OCI-LY7 (cell line): ENCODE measurements at regions not wholly inside any gene's neighbourhood (a gene's known extent, or its start where the extent isn't known, plus 50 kb on each side); places are given as distances from the start of the nearest gene placed in this dataset.

ENCODE experiments used
- BruUV-seq: library from RNA; stranded (reverse); fragments of 400-500 nt; replicated peaks from 2 replicates; lab custom pipeline; 2021; lab: Mats Ljungman, UMichigan
- CTCF ChIA-PET: fragments of 300-600 bp; sonication (Branson Sonifier 250); formaldehyde crosslinking; loops from one replicate; lab custom pipeline; 2022; ENCODE audit warnings: antibody characterized with exemption; ENCODE audit not compliant: unreplicated experiment; lab: Charles Lee
- POLR2A ChIA-PET: fragments of 300-600 bp; sonication (Branson Sonifier 250); formaldehyde crosslinking; loops from one replicate; lab custom pipeline; 2022; ENCODE audit warnings: antibody characterized with exemption; lab: Charles Lee
- DNase-seq: peaks from one replicate; pipeline ENCODE4 v3.0.0-alpha.2; 2015; ENCODE audit warnings: low spot score
- H2AFZ ChIP-seq: fragments of 200-600 bp; sonication (generic), shearing (Covaris generic); 2 replicates; pipeline ENCODE4 v1.6.1; 2014; ENCODE audit warnings: mild to moderate bottlenecking, antibody characterized with exemption, low read length, moderate library complexity
- H3K27ac ChIP-seq: fragments of 200-600 bp; sonication (generic); 2 replicates; pipeline ENCODE4 v1.5.1; 2014; ENCODE audit warnings: mixed run types, low read depth, mild to moderate bottlenecking, moderate library complexity, low read length, inconsistent platforms; ENCODE audit not compliant: poor library complexity, severe bottlenecking
- H3K36me3 ChIP-seq: fragments of 200-600 bp; sonication (generic); 2 replicates; pipeline ENCODE4 v1.6.1; 2014; ENCODE audit warnings: mild to moderate bottlenecking, antibody characterized with exemption, low read length, moderate library complexity, mixed read lengths; ENCODE audit not compliant: insufficient read depth
- H3K4me1 ChIP-seq: fragments of 200-600 bp; sonication (generic); 2 replicates; pipeline ENCODE4 v1.5.1; 2014; ENCODE audit warnings: mild to moderate bottlenecking, low read length; ENCODE audit not compliant: insufficient read depth, poor library complexity, severe bottlenecking
- H3K4me2 ChIP-seq: fragments of 200-600 bp; sonication (generic); 2 replicates; pipeline ENCODE4 v1.6.1; 2014; ENCODE audit warnings: mild to moderate bottlenecking, low read length
- H3K4me3 ChIP-seq: fragments of 200-600 bp; sonication (generic); 2 replicates; pipeline ENCODE4 v1.5.1; 2014; ENCODE audit warnings: mild to moderate bottlenecking, low read depth, low read length; ENCODE audit not compliant: poor library complexity, severe bottlenecking
- H3K79me2 ChIP-seq: fragments of 200-600 bp; sonication (generic); 2 replicates; pipeline ENCODE4 v1.6.1; 2016; ENCODE audit warnings: low read depth, mild to moderate bottlenecking, low read length, moderate library complexity, mixed read lengths; ENCODE audit not compliant: insufficient read depth
- H3K9me2 ChIP-seq: fragments of 200-600 bp; sonication (generic); 2 replicates; pipeline ENCODE4 v1.6.1; 2016; ENCODE audit warnings: mild to moderate bottlenecking, low read length, mixed read lengths; ENCODE audit not compliant: insufficient read depth
- H3K9me3 ChIP-seq: fragments of 200-600 bp; sonication (generic); 2 replicates; pipeline ENCODE4 v1.6.1; 2014; ENCODE audit warnings: mild to moderate bottlenecking, mixed run types, low read length, mixed read lengths
- H4K20me1 ChIP-seq: fragments of 200-600 bp; sonication (generic); 2 replicates; pipeline ENCODE4 v1.6.1; 2014; ENCODE audit warnings: mild to moderate bottlenecking, antibody characterized with exemption, low read length, moderate library complexity, mixed read lengths; ENCODE audit not compliant: insufficient read depth
- CTCF ChIP-seq: fragments of 200-600 bp; sonication (generic); conservative IDR thresholded peaks from 2 replicates; pipeline ENCODE4 v1.5.1; 2014; ENCODE audit warnings: mild to moderate bottlenecking, antibody characterized with exemption, low read length, moderate library complexity, mixed read lengths
- EZH2phosphoT487 ChIP-seq: fragments of 200-600 bp; sonication (generic); IDR thresholded peaks from 2 replicates; pipeline ENCODE4 v1.6.1; 2018; ENCODE audit warnings: low read depth, borderline replicate concordance, mild to moderate bottlenecking, mixed run types, antibody characterized with exemption, low read length, moderate library complexity, mixed read lengths
- intact Hi-C: fragments of 100-400 bp; cut with micrococcal nuclease; formaldehyde crosslinking; loops from one replicate; pipeline ENCODE4 v1.10.0; 2022; ENCODE audit not compliant: unreplicated experiment

- no peak overlapping the region for H3K4me3 ChIP-seq
- no peak for TF ChIP-seq EZH2phosphoT487
- no peak for TF ChIP-seq CTCF
- H3K9me3 ChIP-seq = no peaks in the 10 kb centered on the region
- no peaks in the 10 kb centered on the region for H3K4me1 ChIP-seq
- no peak overlapping the region for H3K4me2 ChIP-seq
- ChIA-PET POLR2A (no interaction called here), CTCF (no interaction called here)
- H4K20me1 ChIP-seq = no peaks in the 10 kb centered on the region
- intact Hi-C loops = no loop called here
- no peaks in the 10 kb centered on the region for H3K79me2 ChIP-seq
- no peak for DNase-seq
- BruUV-seq = no TSS peak
- H3K36me3 ChIP-seq = no peaks in the 10 kb centered on the region
- no peak overlapping the region for H3K27ac ChIP-seq
- no peaks in the 10 kb centered on the region for H3K9me2 ChIP-seq
- H2AFZ ChIP-seq = no peak overlapping the region
Measured at GRCh38 chr2:240328526-240328925, 106.9 kb upstream of the GPC1 start.

- no peak for DNase-seq
- ChIA-PET CTCF (no interaction called here), POLR2A (no interaction called here)
- TF ChIP-seq CTCF (no peak), EZH2phosphoT487 (no peak)
- H3K27ac ChIP-seq = no peak overlapping the region
- H3K4me2 ChIP-seq = no peak overlapping the region
- H3K4me3 ChIP-seq = no peak overlapping the region
- H3K36me3 ChIP-seq = no peaks in the 10 kb centered on the region
- no peaks in the 10 kb centered on the region for H4K20me1 ChIP-seq
- H3K79me2 ChIP-seq = no peaks in the 10 kb centered on the region
- H2AFZ ChIP-seq = no peak overlapping the region
- no TSS peak for BruUV-seq
- no peaks in the 10 kb centered on the region for H3K9me2 ChIP-seq
- intact Hi-C loops = no loop called here
- no peaks in the 10 kb centered on the region for H3K4me1 ChIP-seq
- H3K9me3 ChIP-seq = no peaks in the 10 kb centered on the region
Measured at GRCh38 chr2:240329116-240329665, 106.3 kb upstream of the GPC1 start.

- H3K9me3 ChIP-seq = no peaks in the 10 kb centered on the region
- no peak overlapping the region for H3K4me2 ChIP-seq
- no peaks in the 10 kb centered on the region for H4K20me1 ChIP-seq
- BruUV-seq = no TSS peak
- H3K4me1 ChIP-seq = no peaks in the 10 kb centered on the region
- no peak overlapping the region for H3K4me3 ChIP-seq
- H3K27ac ChIP-seq = no peak overlapping the region
- H3K9me2 ChIP-seq = no peaks in the 10 kb centered on the region
- no peak overlapping the region for H2AFZ ChIP-seq
- DNase-seq = no peak
- TF ChIP-seq CTCF = no peak
- TF ChIP-seq EZH2phosphoT487 = no peak
- POLR2A ChIA-PET = no interaction called here
- intact Hi-C loops = no loop called here
- H3K79me2 ChIP-seq = no peaks in the 10 kb centered on the region
- CTCF ChIA-PET = no interaction called here
- no peaks in the 10 kb centered on the region for H3K36me3 ChIP-seq
Measured at GRCh38 chr2:240329778-240330177, 105.7 kb upstream of the GPC1 start.
